RWPE2 (cell line): ENCODE measurements at regions not wholly inside any gene's neighbourhood (a gene's known extent, or its start where the extent isn't known, plus 50 kb on each side); places are given as distances from the start of the nearest gene placed in this dataset.
A peak's percentile ranks its signal among the peaks of the same experiment; 100 is the strongest.

Source experiments
- ATAC-seq: fragments of 200-7000 bp; cut with Tn5 transposase; 3 replicates; pipeline ENCODE4 v1.9.1; 2021; ENCODE audit warnings: low read depth
- DNase-seq: peaks from one replicate; pipeline ENCODE4 v3.0.0-alpha.2; 2020; ENCODE audit warnings: low spot score
- H3K27ac ChIP-seq: fragments of 450-650 bp; 2 replicates; pipeline ENCODE4 v1.5.1; 2017; ENCODE audit warnings: mild to moderate bottlenecking; ENCODE audit not compliant: poor library complexity, severe bottlenecking
- H3K27me3 ChIP-seq: fragments of 250-450 bp; sonication (Bioruptor Pico); 2 replicates; pipeline ENCODE4 v1.5.1; 2021; ENCODE audit warnings: mild to moderate bottlenecking, moderate library complexity; ENCODE audit not compliant: insufficient read depth, poor library complexity, severe bottlenecking
- H3K36me3 ChIP-seq: fragments of 250-450 bp; sonication (Bioruptor Pico); 2 replicates; pipeline ENCODE4 v1.5.1; 2020; ENCODE audit warnings: low read depth, mild to moderate bottlenecking, moderate library complexity
- H3K4me1 ChIP-seq: fragments of 250-450 bp; sonication (Bioruptor Pico); 2 replicates; pipeline ENCODE4 v1.5.1; 2021; ENCODE audit warnings: mild to moderate bottlenecking, moderate library complexity; ENCODE audit not compliant: insufficient read depth, poor library complexity, severe bottlenecking
- H3K4me3 ChIP-seq: fragments of 250-450 bp; sonication (Bioruptor Pico); 2 replicates; pipeline ENCODE4 v1.5.1; 2021; ENCODE audit warnings: mild to moderate bottlenecking, moderate library complexity; ENCODE audit not compliant: severe bottlenecking
- H3K9me3 ChIP-seq: fragments of 250-450 bp; sonication (Bioruptor Pico); 2 replicates; pipeline ENCODE4 v1.5.1; 2021; ENCODE audit warnings: mild to moderate bottlenecking, moderate library complexity; ENCODE audit not compliant: severe bottlenecking
- CTCF ChIP-seq: fragments of 450-650 bp; IDR thresholded peaks from one replicate; pipeline ENCODE4 v1.5.1; 2017; ENCODE audit warnings: mild to moderate bottlenecking, moderate library complexity; ENCODE audit not compliant: poor library complexity, severe bottlenecking

GRCh38 chr20:48171071-48171470, 385.8 kb upstream of the SULF2 start:
- TF ChIP-seq CTCF, result peak; percentile 2
- Histone ChIP-seq H3K9me3 (no peaks in the 10 kb centered on the region), H3K27ac (no peak overlapping the region), H3K27me3 (no peaks in the 10 kb centered on the region), H3K36me3 (no peaks in the 10 kb centered on the region), H3K4me3 (no peak overlapping the region), H3K4me1 (no peaks in the 10 kb centered on the region)
- DNase-seq (no peak), ATAC-seq (no peak)

- Histone ChIP-seq H3K9me3 (no peaks in the 10 kb centered on the region), H3K4me3 (no peak overlapping the region), H3K27ac (no peak overlapping the region), H3K36me3 (no peaks in the 10 kb centered on the region), H3K27me3 (no peaks in the 10 kb centered on the region), H3K4me1 (no peaks in the 10 kb centered on the region)
- ATAC-seq, result no peak
- no peak for TF ChIP-seq CTCF
- DNase-seq, result no peak
Measured at GRCh38 chr20:48170625-48171024, 385.3 kb upstream of the SULF2 start.

GRCh38 chr20:48169650-48170225, 384.5 kb upstream of the SULF2 start:
- TF ChIP-seq CTCF, result no peak
- H3K27me3 ChIP-seq, result no peaks in the 10 kb centered on the region
- ATAC-seq (no peak), DNase-seq (no peak)
- H3K4me3 ChIP-seq, result no peak overlapping the region
- H3K4me1 ChIP-seq, result no peaks in the 10 kb centered on the region
- no peak overlapping the region for H3K27ac ChIP-seq
- no peaks in the 10 kb centered on the region for H3K36me3 ChIP-seq
- no peaks in the 10 kb centered on the region for H3K9me3 ChIP-seq

- DNase-seq, result no peak
Measured at GRCh38 chr20:48166082-48166835, 381.0 kb upstream of the SULF2 start.

More at GRCh38 chr20:48166082-48166835, 381.0 kb upstream of the SULF2 start:
- no peak for TF ChIP-seq CTCF
- H3K9me3 ChIP-seq, result no peaks in the 10 kb centered on the region
- H3K36me3 ChIP-seq, result no peaks in the 10 kb centered on the region
- H3K4me1 ChIP-seq, result no peaks in the 10 kb centered on the region
- no peaks in the 10 kb centered on the region for H3K27me3 ChIP-seq
- no peak for ATAC-seq
- no peak overlapping the region for H3K27ac ChIP-seq
- no peak overlapping the region for H3K4me3 ChIP-seq
